HK-2 (cell line): ENCODE measurements at regions not wholly inside any gene's neighbourhood (a gene's known extent, or its start where the extent isn't known, plus 50 kb on each side); places are given as distances from the start of the nearest gene placed in this dataset.

Experiments
- DNase-seq: peaks from one replicate; pipeline ENCODE4 v3.0.0-alpha.2; 2018; ENCODE audit not compliant: unreplicated experiment

DNA sequence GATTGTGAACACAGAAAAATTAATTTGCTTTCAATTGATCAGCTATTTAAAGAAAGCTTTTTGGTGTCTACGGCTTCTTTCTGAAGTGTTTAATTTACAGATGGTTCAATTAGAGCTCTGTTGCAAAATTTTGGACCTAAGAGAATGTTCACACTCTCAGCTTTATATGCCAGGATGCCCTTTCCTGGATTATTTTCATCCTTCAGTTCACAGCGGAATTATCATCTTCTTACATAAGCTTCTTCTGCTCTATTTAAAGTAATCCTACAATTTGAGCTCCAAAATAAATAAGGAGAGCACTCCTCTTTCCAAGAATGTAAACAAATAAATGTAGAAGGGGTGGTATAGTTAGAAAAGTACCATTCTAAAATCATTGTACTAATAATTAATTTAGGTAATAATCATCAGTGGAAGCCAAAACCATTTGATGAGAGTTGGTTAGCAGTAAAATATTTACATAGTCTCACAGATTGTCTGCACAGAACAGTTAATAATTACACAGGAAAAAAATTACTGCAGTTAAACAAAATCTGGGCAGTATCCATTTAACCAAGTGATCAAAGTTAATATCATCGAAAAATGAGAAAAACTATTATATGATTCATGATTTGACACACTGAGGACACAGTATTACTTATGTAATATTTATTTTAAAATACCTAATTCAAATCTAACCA lies 298.0 kb upstream of the TMEM229A start:
- DNase-seq: no peak

DNA sequence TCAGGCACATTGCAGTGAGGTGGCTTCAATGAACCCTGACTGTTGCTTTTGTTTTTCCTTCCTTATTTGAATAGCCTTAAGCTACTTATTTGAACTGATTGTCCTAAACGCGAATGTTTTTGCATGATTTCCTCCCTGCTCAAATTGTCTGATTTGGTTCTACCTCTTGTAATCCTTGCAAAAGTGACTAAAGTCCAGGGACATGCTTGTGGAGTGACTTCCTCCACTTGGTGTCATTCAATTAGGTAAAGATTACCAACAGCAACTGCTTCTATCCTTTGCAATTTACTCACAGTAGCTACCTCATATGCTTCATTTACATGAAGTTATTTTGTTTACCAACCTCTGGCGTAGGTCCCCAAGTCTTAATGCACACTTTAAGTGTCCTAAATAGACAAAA lies 295.9 kb upstream of the TMEM229A start:
- DNase-seq: no peak

DNA sequence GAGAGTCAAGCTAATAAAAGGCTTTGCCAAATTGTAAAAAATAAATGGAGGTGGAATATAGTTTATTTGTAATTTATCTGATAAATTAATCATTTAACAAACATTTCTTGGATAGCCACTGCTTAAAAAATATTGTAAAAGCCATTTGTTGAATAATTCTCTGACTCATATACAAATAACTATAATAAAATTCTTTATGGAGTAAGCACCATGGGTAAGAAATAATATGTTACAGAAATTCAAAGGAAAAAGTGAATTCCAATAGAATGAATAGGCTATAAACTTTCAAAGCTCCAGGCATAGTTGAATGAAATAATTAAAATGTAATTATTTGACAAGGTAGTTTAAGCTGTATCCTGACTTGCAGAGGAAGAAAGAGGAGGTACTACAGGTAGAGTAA lies 291.4 kb upstream of the TMEM229A start:
- DNase-seq: no peak

DNA sequence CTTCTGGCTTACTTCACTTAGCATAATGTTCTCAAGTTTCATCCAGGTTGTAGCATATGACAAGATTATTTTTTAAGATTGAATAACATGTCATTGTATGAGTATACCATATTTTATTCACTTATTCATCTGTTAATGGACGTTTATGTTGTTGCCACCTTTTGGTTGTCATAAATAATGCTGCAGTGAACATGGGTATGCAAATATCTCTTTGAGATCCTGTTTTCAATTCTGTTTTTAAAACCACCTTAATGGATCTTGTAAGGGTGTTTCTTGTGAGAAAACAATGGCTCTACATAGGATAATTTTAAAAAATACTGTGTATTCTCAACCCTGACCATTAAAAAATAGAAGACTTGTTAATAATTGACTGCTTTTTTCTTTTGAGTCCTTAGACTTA lies 290.7 kb upstream of the TMEM229A start:
- no peak for DNase-seq

DNA sequence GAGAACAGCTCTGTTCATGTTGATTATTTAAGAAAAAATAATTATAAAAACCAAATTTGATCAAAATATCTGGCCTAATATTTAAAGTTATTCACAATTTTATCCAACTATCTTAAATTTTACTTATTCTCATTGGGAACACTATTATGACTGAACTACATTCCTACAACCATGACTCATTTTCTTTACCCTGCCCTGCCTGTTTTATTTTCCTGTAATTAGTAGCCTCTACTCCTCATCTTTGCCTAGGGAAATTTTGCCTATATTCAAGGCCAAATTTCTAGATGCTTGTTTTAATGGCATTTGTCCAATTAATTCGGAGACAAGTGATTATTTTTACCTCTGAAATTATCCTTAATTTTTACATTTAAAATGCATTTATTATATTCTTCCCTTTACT lies 289.7 kb upstream of the TMEM229A start:
- DNase-seq: no peak

DNA sequence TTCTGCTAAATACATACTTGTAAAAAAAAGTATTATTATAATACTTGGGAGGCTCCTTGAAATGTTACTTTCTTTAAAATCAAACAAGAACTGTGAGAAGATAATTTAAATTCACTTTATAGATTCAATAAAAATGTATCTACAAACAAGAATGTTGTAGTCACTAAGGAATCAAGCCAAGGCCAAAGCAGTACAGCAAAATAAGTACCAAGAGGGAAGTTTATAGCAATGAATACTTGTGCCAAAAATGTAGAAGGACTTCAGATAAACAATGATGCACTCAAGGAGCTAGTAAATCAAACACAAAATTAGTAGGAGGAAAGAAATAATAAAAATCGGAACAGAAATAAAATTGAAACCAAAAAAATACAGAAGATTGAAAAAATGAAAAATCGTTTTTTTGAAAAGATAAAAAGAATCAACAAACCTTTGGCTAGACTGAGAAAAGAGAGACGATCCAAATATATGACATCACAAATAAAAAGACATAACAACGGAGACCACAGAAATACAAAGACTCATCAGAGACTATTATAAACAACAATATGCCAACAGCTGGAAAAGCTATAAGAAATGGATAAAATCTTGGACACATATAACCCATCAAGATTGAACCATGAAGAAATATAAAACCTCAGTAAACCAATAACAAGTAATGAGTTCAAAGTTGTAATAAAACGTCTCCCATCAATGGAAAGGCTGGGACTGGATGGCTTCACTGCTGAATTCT lies 286.0 kb upstream of the TMEM229A start:
- no peak for DNase-seq

DNA sequence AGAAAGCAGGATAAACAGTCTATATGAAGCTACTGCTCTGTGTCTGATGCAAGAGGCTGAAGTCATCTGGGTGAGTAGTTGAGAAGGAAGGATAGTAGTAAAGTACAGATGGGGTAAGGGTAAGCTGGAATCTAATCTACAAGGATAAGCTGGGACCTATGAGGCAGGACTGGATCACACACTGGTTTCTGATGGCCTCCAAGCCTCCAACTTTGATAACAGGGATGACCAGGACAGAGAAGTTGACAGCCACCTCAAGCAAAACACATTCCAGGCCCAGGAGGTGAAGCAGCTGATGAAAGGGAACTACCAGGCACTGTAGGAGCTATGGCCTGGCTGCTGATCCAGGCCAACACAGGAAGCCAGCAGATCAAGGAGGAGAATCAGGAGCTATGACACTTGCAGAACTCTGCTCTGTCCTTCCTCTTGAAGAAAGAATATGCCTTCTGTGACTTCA lies 278.1 kb upstream of the TMEM229A start:
- no peak for DNase-seq

DNA sequence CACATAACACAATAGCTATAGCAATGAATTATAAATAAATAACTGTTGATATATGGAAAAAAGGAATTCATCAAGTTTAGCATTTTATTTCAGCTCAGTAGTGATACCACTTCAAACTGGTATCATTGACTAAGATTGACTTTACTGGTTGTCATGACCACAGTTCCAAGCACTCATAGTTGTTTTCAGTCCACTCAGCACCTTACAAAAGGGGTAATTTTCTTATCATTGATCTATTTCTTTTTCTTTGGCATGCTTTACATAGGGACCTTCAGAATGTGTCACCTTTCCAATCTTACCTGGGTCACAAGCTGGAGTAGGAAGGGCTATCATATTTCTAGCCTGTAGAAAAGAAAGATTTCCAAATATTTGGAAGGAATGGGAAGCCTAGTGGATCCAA lies 275.5 kb upstream of the TMEM229A start:
- no peak for DNase-seq

DNA sequence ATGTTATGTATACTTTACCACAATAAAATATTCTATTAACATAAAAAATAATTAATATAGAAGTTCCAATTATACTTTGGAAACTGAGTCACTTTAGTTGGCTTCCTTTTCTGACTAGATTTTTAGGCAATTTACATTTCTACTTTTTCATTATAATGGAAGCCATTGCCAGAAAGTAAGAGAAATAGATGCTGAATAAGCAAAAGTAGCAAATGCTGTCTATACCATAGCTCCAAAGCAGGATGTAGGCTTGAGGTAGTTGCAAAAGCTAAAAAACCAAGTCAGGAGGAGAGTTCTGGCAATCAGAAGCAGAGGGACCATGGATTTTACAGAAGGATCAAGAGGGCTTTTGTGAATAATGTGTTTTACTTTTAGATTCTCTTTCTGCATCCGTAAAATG lies 262.4 kb upstream of the TMEM229A start:
- no peak for DNase-seq

DNA sequence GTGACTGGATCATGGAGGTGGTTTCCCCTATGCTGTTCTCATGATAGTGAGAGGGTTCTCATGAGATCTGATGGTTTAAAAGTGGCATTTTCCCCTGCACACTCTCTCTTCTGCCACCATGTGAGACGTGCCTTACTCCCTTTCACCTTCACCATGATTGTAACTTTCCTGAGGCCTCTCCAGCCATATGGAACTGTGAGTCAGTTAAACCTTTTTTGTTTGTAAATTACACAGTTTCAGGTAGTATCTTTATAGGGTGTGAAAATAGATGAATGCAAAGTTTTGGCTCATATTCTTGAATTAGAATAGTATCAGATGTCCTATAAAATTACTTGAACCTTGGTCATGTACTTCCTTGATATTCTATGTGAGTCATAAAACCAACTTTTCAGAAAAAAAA lies 252.1 kb upstream of the TMEM229A start:
- no peak for DNase-seq

DNA sequence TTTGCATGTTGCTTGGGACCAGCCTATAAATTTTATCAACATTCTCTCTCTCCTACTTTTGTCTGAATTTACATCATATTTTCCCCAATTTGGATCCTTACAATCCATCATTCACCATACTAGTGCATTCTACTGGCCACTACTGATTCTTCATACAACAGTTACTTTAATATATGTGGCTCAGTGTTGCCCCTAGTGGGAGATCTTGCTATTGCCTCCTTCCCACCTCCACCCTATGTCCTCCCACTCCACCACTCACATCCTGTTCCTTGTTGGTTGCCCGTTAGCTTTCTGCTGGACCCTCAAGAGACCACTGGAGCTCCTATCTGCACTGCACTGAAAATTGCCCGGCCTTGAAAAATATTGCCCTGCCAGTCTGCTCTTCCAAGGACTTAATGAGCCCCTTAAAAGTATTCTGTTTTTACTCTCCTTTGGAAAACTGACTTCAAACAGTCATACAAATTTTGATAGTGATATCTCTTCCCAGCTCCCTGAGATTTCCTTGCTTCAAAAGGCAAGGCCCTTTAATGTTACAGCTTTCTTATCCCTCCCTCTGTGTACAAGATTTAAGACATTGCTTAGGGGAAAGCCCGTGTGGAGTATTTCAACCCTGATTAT lies 243.2 kb upstream of the TMEM229A start:
- DNase-seq: peak; percentile 33

DNA sequence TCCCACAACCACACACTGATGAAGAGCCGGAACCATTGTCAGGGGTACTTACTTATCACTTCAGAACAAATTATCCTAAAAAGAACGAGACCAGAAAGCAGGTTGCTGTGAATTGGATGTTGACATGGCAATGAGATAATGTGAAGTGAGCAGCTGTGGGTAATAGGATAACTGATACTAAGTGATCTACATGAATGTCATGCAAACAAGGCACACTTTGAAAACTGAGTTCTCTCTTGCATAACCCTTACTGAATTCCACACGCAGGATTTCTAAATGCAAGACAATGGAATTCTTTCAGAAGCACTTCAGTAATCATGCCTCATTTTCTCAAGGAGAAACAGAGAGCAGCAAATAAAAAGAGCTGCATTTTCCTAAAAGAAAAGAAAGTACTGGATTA lies 242.5 kb upstream of the TMEM229A start:
- no peak for DNase-seq

DNA sequence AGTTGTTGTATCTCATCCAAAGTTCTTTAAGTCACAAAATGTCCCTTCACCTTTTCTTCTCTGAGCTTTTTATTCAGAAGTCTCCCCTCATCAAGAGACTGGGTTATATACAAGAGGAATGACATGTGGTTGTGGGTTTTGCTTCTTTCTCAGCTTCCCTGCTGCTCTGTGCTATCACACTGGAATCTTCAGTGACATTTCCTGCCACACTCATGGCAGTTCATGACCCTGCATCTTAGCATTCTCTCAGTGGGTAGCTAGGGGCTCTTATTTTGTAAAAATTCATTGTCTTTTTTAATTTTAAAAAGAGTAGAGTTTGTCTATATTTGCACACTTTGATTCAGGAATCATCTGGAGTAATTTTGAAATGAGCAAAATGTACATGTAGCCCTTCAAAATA lies 236.9 kb upstream of the TMEM229A start:
- no peak for DNase-seq

DNA sequence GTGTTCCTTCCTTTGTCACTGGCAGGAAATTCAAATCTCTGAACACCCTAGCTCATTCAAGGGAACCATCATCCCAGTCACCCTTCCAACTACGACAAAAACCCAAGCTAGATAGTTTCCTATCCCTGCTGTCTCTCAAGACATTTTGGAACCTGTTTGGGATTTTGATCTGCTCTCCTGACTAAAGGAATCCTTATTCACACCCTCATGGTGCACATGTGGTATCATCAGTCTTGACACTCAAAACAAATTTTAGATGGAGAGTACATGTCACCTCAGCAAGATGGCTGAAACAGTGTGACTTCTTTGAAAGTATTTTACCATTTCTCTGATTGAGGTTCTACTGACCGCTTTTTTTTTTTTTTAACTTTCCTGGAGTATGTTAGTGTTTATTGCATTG lies 234.3 kb upstream of the TMEM229A start:
- no peak for DNase-seq

DNA sequence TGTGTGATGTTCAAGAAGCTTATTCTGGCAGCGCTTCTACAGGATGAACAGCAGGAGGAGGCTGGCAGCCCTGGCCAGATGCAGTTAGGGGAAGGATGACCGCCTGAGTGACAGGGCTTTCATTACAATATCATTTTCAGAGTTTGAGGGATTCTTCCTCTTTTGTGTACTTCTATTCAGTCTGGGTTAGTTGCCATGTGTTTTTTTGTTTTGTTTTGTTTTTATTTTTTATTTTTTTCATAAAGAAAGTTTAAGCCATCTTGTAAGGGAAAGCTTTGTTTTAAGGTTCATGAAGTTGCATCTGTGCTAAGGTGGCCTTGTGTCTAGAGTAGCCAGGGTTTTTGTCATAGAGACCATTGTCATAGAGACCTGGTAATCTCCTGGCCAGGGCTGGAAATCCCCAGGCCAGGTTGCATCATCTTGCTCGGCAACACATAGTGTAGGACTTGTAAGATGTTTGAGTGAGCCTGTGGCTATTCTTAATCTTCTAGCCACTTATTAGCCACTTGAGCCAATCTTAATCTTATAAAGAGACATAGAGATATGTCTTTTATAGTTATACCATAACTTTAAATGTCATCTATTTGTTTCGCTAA lies 230.5 kb upstream of the TMEM229A start:
- peak; percentile 37 for DNase-seq

DNA sequence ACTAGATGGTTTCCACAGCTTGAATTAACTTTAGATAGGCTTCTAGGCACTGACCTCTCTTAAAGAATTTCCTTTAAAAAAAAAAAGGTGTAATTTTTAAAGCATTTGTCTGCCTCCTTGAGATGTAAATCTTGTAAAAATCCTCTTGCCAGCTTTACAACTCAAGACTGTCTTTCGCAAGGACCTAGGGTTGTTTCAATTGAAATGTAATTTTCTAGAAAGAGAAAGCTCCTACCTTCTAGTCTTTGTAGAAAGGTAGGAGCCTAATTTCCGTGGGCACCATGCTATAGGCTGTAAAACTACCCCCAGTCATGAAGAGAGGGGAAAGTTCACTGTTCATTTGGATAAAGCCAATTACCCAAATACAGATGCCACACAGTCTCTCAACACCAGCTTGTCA lies 228.8 kb upstream of the TMEM229A start:
- no peak for DNase-seq

DNA sequence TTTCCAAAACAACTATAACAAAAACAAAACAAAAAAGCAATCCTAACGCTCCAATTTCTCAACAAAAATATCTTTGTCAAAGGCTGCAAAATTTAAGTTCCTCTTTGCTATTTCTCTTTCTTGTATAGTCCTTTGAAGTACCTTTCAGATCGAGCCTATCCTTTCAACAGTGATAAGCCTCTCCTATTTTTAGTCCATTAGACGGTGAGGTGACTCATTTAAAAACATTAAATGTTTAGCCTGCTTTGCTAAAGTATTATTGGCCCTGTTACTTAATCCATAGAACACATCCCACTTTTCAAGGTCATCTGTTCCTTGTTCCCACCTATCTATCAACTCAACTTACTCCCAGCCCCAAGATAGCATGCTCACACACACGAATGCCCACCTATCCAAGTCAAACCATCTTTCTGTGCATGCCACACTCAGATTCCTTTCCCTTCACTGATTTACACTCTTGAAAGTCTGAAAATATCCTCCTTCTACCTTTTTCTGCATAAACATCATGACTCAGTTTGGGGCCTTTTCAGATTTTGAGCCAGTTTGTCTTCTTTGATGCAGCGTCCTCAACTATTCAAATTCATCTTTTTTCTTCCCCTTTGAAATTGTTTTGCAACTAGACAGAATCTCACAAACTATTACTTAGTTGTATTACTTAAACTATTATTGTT lies 224.9 kb upstream of the TMEM229A start:
- no peak for DNase-seq

DNA sequence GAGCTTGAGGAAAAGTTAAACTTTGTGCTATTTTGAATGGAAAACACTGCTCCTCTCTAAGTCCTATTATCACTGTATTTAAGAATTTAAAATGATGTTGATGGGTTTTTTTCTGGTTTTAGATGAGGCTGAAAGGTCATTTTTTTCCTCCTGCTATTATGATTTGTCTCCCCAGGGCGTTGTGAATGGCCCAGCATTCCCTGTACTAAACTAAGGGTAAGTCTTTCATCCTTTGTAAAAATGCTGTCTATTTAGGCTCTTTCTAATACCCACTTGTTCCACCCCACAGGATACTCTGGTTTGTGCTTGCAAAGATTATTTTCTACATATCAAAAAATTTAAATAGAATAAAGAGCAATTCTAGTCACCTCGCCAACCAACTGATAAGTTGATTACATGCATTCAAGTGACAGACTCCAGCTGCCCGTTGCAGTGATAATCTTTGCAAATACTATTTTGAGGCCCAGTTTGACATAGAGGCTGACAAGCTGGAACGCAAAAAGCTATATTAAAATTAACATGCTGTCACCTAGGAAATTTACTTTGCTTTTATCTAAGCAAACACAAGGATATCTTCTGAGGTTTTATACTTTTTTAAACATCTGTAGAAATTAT lies 222.3 kb upstream of the TMEM229A start:
- DNase-seq: no peak

DNA sequence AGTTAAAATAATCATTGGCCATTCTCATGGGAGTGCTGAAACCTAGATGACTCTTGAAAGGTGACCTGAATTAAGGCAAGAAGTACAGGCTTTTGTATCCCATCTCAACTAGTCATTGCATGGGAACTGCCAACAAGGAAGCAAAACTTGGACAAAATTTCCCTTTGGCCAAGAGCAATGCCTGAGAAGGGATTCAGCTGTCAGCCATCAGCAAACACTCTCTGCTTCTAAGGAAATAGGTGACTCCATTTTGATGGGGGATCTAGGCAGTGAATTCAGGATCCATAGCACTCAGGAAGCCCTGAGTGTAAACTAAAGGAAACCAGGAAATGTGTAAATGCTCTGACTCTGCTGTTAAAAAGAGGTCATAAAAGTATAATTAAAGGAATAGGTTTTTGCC lies 221.5 kb upstream of the TMEM229A start:
- no peak for DNase-seq

DNA sequence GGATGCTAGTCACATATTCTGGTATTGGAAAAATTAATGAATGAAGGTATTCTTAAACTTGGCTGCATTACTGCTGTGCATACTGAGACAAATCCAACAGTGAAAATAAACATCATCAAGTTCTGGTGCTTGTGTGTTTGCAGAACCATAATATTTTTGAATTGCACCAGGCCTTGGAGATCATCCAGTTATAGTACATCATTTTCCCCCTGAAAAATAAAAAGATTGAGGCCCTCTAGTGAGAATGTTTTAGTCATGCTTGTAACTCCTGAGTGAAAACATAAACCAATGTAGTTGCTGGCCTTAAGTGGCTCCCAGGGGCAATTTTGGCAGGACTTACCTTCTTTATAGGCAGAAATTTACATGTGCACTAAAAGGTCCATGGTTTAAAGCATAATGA lies 218.8 kb upstream of the TMEM229A start:
- no peak for DNase-seq

DNA sequence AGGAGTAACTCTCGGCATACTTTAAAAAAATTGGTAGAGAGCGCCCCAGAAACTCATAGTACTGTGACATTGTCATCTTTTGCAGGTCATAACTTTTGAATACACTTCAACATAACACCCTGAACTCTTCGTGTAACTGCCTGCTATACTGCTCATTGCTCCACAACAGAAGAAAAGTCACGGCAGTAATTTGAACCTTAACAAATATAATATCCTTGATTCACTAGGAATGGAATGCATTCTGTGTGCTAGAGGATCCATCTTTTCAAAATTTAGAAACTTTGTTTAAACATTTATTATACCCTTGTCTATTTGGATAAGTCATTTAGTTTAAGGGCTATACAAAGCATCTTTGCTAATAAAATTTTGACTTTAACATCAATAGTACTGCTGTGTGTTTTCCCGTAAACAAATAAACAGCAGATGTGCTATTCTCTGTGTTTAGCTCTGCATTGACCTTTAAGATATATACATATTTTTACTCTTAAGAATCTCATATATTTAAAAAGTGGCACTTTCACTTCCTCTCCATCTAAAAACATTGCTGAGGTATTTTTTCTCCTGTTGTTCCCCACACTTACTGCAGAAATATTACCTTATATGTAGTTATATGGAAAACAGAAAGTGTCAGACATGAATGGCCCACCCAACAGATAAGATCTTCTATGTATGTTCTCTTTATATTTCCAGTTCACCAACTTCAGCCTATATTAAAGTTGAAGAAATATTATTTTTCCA lies 217.6 kb upstream of the TMEM229A start:
- no peak for DNase-seq
